H1 (cell line): ENCODE measurements at regions not wholly inside any gene's neighbourhood (a gene's known extent, or its start where the extent isn't known, plus 50 kb on each side); places are given as distances from the start of the nearest gene placed in this dataset.

Source experiments
- CTCF ChIA-PET: fragments of 300-600 bp; sonication (Branson Sonifier 250); formaldehyde crosslinking; loops from one replicate; lab custom pipeline; 2021; ENCODE audit not compliant: partially characterized antibody; lab: Charles Lee
- POLR2A ChIA-PET: fragments of 300-600 bp; sonication (Branson Sonifier 250); formaldehyde crosslinking; loops from one replicate; lab custom pipeline; 2021; ENCODE audit warnings: inconsistent platforms; ENCODE audit not compliant: partially characterized antibody; lab: Charles Lee
- DNase-seq, 2 experiments: peaks; one replicate each; pipeline versions ENCODE4 v3.0.0 to v3.0.0-alpha.2; 2010 to 2022; ENCODE audit warnings: low spot score in 2 of 2, low read depth in 1 of 2, mixed read lengths in 1 of 2
- FAIRE-seq: peaks from 2 replicates; lab custom pipeline; 2011; peaks lifted over from hg19 to GRCh38; lab: Jason Lieb, UNC
- H2AFZ ChIP-seq: 2 replicates; pipeline ENCODE4 v1.8.1; 2012; ENCODE audit warnings: low read length, inconsistent platforms
- H2AK5ac ChIP-seq: 2 replicates; pipeline ENCODE4 v1.6.1; 2013; ENCODE audit warnings: low read depth, low read length
- H2BK120ac ChIP-seq: replicated peaks from 2 replicates; pipeline ENCODE3; 2013; ENCODE audit warnings: low read depth, low read length, inconsistent platforms
- H2BK12ac ChIP-seq: 2 replicates; pipeline ENCODE4 v1.6.1; 2013; ENCODE audit warnings: low read depth, low read length
- H2BK15ac ChIP-seq: 2 replicates; pipeline ENCODE4 v1.6.1; 2013; ENCODE audit warnings: low read length
- H2BK20ac ChIP-seq: 2 replicates; pipeline ENCODE4 v1.6.1; 2013; ENCODE audit warnings: low read length
- H2BK5ac ChIP-seq: 2 replicates; pipeline ENCODE4 v1.6.1; 2013; ENCODE audit warnings: low read depth, low read length
- H3K14ac ChIP-seq: 2 replicates; pipeline ENCODE4 v1.6.1; 2013; ENCODE audit warnings: inconsistent platforms; ENCODE audit not compliant: insufficient read length
- H3K18ac ChIP-seq: 2 replicates; pipeline ENCODE4 v1.6.1; 2013; ENCODE audit warnings: low read length; ENCODE audit errors: extremely low read depth
- H3K23ac ChIP-seq: 2 replicates; pipeline ENCODE4 v1.6.1; 2013; ENCODE audit warnings: inconsistent platforms; ENCODE audit not compliant: insufficient read length
- H3K23me2 ChIP-seq: 2 replicates; pipeline ENCODE4 v1.6.1; 2013; ENCODE audit warnings: low read depth, low read length
- H3K27ac ChIP-seq: 2 replicates; pipeline ENCODE4 v1.6.1; 2011; ENCODE audit warnings: low read depth, low read length, inconsistent platforms
- H3K27me3 ChIP-seq, 4 experiments: replicated peaks in 1 of 4; 1 replicate in 1 of 4; 2 replicates in 3 of 4; pipeline versions ENCODE4 v1.6.1 to v1.8.1; 2011 to 2013; ENCODE audit warnings: low read length in 3 of 4, mild to moderate bottlenecking in 3 of 4, inconsistent platforms in 2 of 4, mixed read lengths in 2 of 4, moderate library complexity in 1 of 4; ENCODE audit not compliant: control insufficient read depth in 3 of 4, insufficient read depth in 3 of 4; ENCODE audit errors: extremely low read depth in 1 of 4
- H3K36me3 ChIP-seq, 4 experiments: 2 replicates each; pipeline versions ENCODE4 v1.6.1 to v1.8.1; 2011 to 2013; ENCODE audit warnings: mild to moderate bottlenecking in 4 of 4, low read length in 3 of 4, moderate library complexity in 2 of 4, control low read depth in 1 of 4, inconsistent platforms in 1 of 4; ENCODE audit not compliant: insufficient read depth in 4 of 4, control insufficient read depth in 2 of 4
- H3K4ac ChIP-seq: replicated peaks from 2 replicates; pipeline ENCODE3; 2013; ENCODE audit warnings: low read length, low read depth, mixed read lengths, inconsistent platforms; ENCODE audit not compliant: insufficient read length
- H3K4me1 ChIP-seq, 4 experiments: replicated peaks in 1 of 4; 1 replicate in 1 of 4; 2 replicates in 3 of 4; pipeline versions ENCODE4 v1.6.1 to v1.8.1; 2011 to 2013; ENCODE audit warnings: low read length in 3 of 4, inconsistent platforms in 2 of 4, mixed read lengths in 1 of 4; ENCODE audit not compliant: insufficient read depth in 4 of 4, control insufficient read depth in 3 of 4
- H3K4me2 ChIP-seq, 2 experiments: 2 replicates each; pipeline versions ENCODE4 v1.6.1 to v1.8.1; 2011 to 2013; ENCODE audit warnings: low read depth in 2 of 2, low read length in 2 of 2, control low read depth in 1 of 2, inconsistent platforms in 1 of 2, mild to moderate bottlenecking in 1 of 2; ENCODE audit not compliant: insufficient read depth in 1 of 2
- H3K4me3 ChIP-seq, 4 experiments: fragments of 200-600, 300-600 bp in 1 of 4; sonication (generic), shearing (Covaris generic), sonication (Bioruptor Twin) in 1 of 4; 2 replicates each; pipeline versions ENCODE4 v1.5.1 to v1.8.1; 2011 to 2016; ENCODE audit warnings: low read length in 4 of 4, low read depth in 3 of 4, control low read depth in 2 of 4, inconsistent platforms in 2 of 4, mild to moderate bottlenecking in 2 of 4, mixed read lengths in 1 of 4, moderate library complexity in 1 of 4; ENCODE audit not compliant: insufficient read depth in 2 of 4; ENCODE audit errors: extremely low read depth in 1 of 4
- H3K56ac ChIP-seq: replicated peaks from 2 replicates; pipeline ENCODE3; 2013; ENCODE audit warnings: low read depth, mild to moderate bottlenecking, mixed read lengths, low read length, inconsistent platforms; ENCODE audit not compliant: insufficient read length
- H3K79me1 ChIP-seq: 2 replicates; pipeline ENCODE4 v1.6.1; 2013; ENCODE audit warnings: low read depth, low read length, control low read depth
- H3K79me2 ChIP-seq, 2 experiments: 2 replicates each; pipeline versions ENCODE4 v1.6.1 to v1.8.1; 2012 to 2013; ENCODE audit warnings: low read length in 2 of 2, mild to moderate bottlenecking in 2 of 2, inconsistent platforms in 1 of 2; ENCODE audit not compliant: insufficient read depth in 2 of 2, control insufficient read depth in 1 of 2
- H3K9ac ChIP-seq, 4 experiments: replicated peaks in 1 of 4; 1 replicate in 1 of 4; 2 replicates in 3 of 4; pipeline versions ENCODE4 v1.6.1 to v1.8.1; 2011 to 2013; ENCODE audit warnings: low read depth in 3 of 4, low read length in 3 of 4, control low read depth in 2 of 4, mild to moderate bottlenecking in 2 of 4, moderate library complexity in 2 of 4, inconsistent platforms in 1 of 4; ENCODE audit errors: extremely low read depth in 1 of 4
- H3K9me3 ChIP-seq, 2 experiments: 2 replicates each; pipeline versions ENCODE4 v1.6.1 to v1.8.1; 2012 to 2013; ENCODE audit warnings: mild to moderate bottlenecking in 2 of 2, moderate library complexity in 2 of 2, control low read depth in 1 of 2, inconsistent platforms in 1 of 2, low read depth in 1 of 2, low read length in 1 of 2, mixed read lengths in 1 of 2; ENCODE audit not compliant: insufficient read depth in 2 of 2
- H4K20me1 ChIP-seq, 2 experiments: replicated peaks in 1 of 2; 2 replicates each; pipeline versions ENCODE3 to v1.8.1; 2011 to 2013; ENCODE audit warnings: inconsistent platforms in 2 of 2, low read length in 2 of 2, mild to moderate bottlenecking in 1 of 2; ENCODE audit not compliant: insufficient read depth in 2 of 2, control insufficient read depth in 1 of 2
- H4K5ac ChIP-seq: 2 replicates; pipeline ENCODE4 v1.6.1; 2013; ENCODE audit warnings: low read length, low read depth, mixed read lengths, inconsistent platforms; ENCODE audit not compliant: insufficient read length
- H4K8ac ChIP-seq: 2 replicates; pipeline ENCODE4 v1.8.0; 2013; ENCODE audit warnings: mild to moderate bottlenecking, moderate library complexity, low read length, inconsistent platforms; ENCODE audit not compliant: insufficient read depth; ENCODE audit errors: extremely low read depth
- H4K91ac ChIP-seq: replicated peaks from 2 replicates; pipeline ENCODE3; 2013; ENCODE audit warnings: low read length, mixed read lengths, inconsistent platforms; ENCODE audit not compliant: insufficient read length
- CEBPB ChIP-seq: IDR thresholded peaks from 2 replicates; pipeline ENCODE4 v1.6.1; 2012; ENCODE audit warnings: low read depth, low read length
- EZH2 ChIP-seq: fragments of 200-600 bp; sonication (generic); IDR thresholded peaks from 2 replicates; pipeline ENCODE4 v1.7.1; 2012; ENCODE audit warnings: low read depth, mild to moderate bottlenecking, moderate library complexity, low read length, inconsistent platforms; ENCODE audit not compliant: severe bottlenecking
- RBBP5 ChIP-seq: IDR thresholded peaks from 2 replicates; pipeline ENCODE4 v1.7.1; 2012; ENCODE audit warnings: low read depth, mild to moderate bottlenecking, inconsistent platforms, low read length, moderate library complexity, borderline replicate concordance
- TAF7 ChIP-seq: optimal IDR thresholded peaks from 2 replicates; pipeline ENCODE3; 2011; ENCODE audit warnings: low read depth, mild to moderate bottlenecking, inconsistent platforms, low read length, moderate library complexity, borderline replicate concordance
- WGBS, 2 experiments: shearing (Covaris generic) in 1 of 2; methylation state at CpG; one replicate each; pipeline versions ENCODE4 v1.1.6 to v1.1.7; 2013 to 2015; ENCODE audit warnings: low lambda C conversion rate in 2 of 2, mixed read lengths in 2 of 2, inconsistent platforms in 1 of 2, low coverage in 1 of 2, missing lambda C conversion rate in 1 of 2; ENCODE audit not compliant: insufficient replicate concordance in 2 of 2, insufficient coverage in 1 of 2, insufficient read length in 1 of 2; ENCODE audit errors: extremely low coverage in 1 of 2, missing lambda C conversion rate in 1 of 2; 5-methylcytosine and 5-hydroxymethylcytosine counted together
- TF ChIP-seq, protein P1 (sequence below): IDR thresholded peaks from 2 replicates; pipeline ENCODE4 v1.6.1; 2011; ENCODE audit warnings: low read length, improper control_type of control experiment

DNA sequence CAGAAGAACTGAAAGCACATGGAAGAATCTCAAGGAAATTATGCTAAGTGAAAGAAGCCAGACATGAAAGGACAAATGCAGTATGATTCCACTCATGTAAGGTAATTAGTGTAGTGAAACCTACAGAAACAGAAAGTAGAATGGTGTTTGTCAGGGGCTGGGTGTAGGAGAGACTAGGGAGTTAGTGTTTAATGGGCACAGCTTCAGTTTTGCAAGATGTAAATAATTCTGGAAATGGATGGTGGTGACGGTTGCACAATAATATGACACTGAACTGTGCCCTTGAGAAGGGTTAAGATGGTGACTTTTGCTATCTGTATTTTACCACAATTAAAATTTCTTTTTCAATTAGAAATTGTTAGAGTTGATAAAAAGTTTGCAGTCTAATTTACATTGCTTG is 157.3 kb upstream of the ADCY1 start:
- H3K36me3 ChIP-seq = no peaks in the 10 kb centered on the region
- H2BK5ac ChIP-seq = no peak overlapping the region
- 95% methylated on average over 1 of the region's 1 CpG; no CpG with 5 or more reads in 1 of the 2 experiments for WGBS, 2 experiments
- H2AK5ac ChIP-seq = no peak overlapping the region
- no peaks in the 10 kb centered on the region for H4K20me1 ChIP-seq
- H3K9me3 ChIP-seq = peaks cover 0 to 6% of the 10 kb centered on the region in 2 experiments; a peak in 2 of 4 replicates
- H3K18ac ChIP-seq = no peak overlapping the region
- no peak overlapping the region for H4K91ac ChIP-seq
- DNase-seq = no peak
- H3K27me3 ChIP-seq = no peaks in the 10 kb centered on the region
- ChIA-PET POLR2A (no interaction called here), CTCF (interaction anchor here (1.1 kb wide), 1 partner anchor 10 kb away, joined by 3 read pairs; no protein-coding TSS in a partner anchor)
- H3K14ac ChIP-seq = no peak overlapping the region
- H3K79me1 ChIP-seq = no peaks in the 10 kb centered on the region
- H2BK15ac ChIP-seq = no peak overlapping the region
- no peak overlapping the region for H3K23ac ChIP-seq
- no peaks in the 10 kb centered on the region for H3K23me2 ChIP-seq
- no peak for FAIRE-seq
- no peak overlapping the region for H4K8ac ChIP-seq
- no peak overlapping the region for H2BK20ac ChIP-seq
- no peaks in the 10 kb centered on the region for H3K79me2 ChIP-seq
- no peak overlapping the region for H3K56ac ChIP-seq
- H3K27ac ChIP-seq = no peak overlapping the region
- H4K5ac ChIP-seq = no peak overlapping the region
- no peak overlapping the region for H2AFZ ChIP-seq
- H2BK120ac ChIP-seq = no peak overlapping the region
- H3K4ac ChIP-seq = no peak overlapping the region
- H3K4me2 ChIP-seq = no peak overlapping the region
- H2BK12ac ChIP-seq = no peak overlapping the region
- no peaks in the 10 kb centered on the region for H3K4me1 ChIP-seq
- no peak overlapping the region for H3K9ac ChIP-seq
- H3K4me3 ChIP-seq = no peak overlapping the region
- TF ChIP-seq, protein P1, sequence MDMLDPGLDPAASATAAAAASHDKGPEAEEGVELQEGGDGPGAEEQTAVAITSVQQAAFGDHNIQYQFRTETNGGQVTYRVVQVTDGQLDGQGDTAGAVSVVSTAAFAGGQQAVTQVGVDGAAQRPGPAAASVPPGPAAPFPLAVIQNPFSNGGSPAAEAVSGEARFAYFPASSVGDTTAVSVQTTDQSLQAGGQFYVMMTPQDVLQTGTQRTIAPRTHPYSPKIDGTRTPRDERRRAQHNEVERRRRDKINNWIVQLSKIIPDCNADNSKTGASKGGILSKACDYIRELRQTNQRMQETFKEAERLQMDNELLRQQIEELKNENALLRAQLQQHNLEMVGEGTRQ = no peak
- TF ChIP-seq RBBP5 (no peak), EZH2 (no peak), CEBPB (no peak), TAF7 (no peak)
